HG02973 (cell line): ENCODE measurements at regions not wholly inside any gene's neighbourhood (a gene's known extent, or its start where the extent isn't known, plus 50 kb on each side); places are given as distances from the start of the nearest gene placed in this dataset.
"Not testable (repeated sequence)": the region's sequence is repeated elsewhere in the genome, so short reads cannot be mapped to it uniquely, and the experiment has no call there.

ENCODE experiments used
- ATAC-seq: cut with Tn5 transposase; IDR thresholded peaks from one replicate; pipeline ENCODE4 v1.9.1; 2021; ENCODE audit warnings: moderate library complexity; ENCODE audit not compliant: unreplicated experiment

DNA sequence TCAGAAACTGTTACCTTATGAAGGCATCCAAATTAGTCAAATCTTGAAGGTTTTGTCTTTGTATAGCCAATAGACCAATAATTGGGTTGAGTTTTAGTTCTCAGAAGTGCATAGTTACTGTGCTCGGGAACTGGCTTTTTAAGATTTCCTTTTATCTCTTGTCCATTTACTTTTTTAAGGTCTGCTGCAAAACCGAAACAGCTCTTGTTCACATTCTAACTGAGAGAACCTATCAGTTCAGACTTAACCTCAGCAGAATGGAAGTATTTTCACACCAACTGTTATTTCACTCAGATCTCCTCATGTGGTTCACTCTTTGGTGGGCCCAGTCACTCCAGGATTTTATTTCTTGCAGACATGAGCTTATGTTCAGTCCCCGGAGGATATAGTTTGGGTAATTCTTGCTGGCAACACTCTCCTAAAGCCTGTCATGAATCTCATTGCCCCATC lies 55.5 kb downstream of the TPBG start:
- ATAC-seq = peak; percentile 59

DNA sequence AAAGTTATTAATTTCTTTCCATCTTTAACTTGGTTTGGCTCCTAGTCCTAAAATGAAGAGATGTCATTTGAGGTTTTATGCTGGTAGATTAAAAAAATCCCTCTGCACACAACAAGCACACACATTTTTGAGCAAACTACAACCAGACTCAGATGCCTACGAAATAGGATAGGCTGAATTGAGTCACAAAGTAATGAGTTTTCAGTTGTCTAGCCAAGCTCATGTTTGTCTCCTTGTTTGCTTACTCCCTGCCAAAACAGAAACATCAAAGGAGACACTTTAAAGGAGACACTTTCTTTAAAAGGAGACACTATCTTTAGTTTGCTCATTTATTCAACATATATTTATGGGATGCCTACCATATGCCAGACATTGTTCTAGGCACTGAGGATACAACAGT lies 56.2 kb downstream of the TPBG start:
- peak; percentile 31 for ATAC-seq

DNA sequence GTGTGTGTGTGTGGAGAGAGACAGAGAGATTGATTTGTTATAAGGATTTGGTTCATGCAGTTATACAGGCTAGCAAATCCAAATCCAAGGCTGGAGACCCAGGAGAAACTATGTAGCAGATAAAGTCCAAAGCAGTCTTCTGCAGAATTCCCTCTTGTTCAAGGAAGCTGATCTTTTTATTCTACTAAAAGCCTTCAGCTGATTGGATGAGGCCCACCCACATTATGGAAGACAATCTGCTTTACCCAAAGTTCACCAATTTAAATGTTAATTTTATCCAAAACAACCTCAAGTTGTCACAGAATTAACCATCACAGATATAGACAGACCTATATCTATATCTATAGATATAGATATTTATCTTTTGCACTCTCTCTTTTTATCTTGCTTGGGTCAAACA lies 67.0 kb downstream of the TPBG start:
- no peak for ATAC-seq

- ATAC-seq = no peak
These were observed 73.1 kb downstream of the TPBG start for GRCh38 chr6:82436740-82437139.

DNA sequence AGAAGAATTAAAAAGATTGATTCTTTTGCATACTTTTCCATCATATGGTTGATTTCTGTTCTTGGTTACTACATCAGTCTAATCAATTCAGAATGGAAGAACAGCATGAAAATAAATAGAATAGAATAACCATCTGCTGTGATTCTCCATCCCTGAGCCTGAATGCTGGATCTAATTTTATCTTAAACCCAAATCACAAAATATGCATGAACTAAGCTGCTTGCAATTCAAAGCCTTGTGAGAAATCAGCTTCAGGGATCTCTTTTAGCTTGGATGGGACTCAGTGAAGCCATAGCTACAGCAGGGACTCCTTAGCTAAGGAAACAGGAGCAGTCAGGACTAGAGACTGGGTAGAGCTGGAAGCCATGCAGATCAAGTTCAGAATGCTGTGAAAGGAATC lies 74.1 kb downstream of the TPBG start:
- ATAC-seq = no peak

DNA sequence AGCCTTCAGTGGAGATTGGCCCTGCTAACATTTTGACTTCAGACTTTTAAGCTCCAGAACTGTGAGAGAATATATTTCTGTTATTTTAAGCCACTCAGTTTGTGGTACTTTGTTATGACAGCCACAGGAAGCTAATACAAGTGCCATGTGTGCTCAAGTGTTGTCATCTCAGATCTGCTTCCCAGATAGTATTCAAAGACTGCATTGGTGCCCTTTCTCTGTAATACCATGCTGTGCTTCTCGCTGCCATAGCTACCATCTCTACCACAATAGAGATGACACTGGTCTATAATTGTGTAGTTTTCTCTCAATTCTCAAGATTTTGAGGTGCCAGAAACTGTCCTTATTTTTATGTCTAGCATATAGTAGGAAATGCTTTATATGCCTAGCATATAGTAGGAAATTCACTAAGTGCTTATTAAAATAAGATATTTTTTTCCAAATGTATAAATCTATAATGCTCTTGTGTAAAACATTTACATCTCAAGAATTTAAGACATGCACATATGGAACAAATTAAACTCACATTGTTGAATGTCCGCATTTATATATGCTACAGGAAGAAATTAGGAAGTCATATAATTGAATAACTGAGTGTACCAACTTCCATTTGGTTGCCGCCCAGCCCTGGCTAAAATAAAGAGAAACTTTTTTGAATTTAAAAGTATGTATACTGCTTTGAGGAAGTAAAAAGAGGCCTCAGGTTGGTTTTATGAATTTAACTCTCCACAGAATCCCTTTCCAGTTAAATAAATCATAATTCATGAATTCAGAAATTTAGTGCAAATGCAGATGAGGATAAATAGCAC lies 77.6 kb downstream of the TPBG start:
- ATAC-seq = no peak

DNA sequence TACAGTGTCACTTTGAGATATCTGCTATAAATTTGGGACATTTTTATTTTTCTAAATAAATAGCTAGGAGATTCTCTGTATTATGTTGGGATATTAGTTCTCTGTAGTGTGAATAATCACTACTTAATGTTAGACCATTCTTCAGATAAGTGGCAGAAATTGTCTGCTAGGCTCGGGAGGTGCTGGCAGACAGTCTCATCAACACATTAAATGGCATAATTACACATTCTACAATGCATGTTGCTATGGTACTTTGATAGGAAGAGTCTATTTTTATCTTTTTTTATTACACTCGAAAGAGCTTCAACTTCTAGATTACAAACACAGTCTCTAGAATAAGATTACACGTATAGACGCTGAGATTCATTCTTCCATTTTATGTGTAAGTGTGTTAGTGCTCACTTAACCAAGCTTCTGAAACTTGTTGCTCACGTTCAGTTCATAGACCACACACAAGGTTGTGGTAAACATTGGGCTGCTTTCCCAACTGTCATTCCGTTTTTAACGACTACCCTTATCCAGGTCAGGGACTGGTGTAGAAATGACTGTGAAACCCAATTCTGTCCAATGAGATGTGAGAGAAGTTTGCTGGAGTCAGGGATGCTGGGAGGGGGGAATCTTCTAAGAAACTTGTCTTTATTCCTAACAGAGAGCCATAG lies 78.6 kb downstream of the TPBG start:
- ATAC-seq = no peak

DNA sequence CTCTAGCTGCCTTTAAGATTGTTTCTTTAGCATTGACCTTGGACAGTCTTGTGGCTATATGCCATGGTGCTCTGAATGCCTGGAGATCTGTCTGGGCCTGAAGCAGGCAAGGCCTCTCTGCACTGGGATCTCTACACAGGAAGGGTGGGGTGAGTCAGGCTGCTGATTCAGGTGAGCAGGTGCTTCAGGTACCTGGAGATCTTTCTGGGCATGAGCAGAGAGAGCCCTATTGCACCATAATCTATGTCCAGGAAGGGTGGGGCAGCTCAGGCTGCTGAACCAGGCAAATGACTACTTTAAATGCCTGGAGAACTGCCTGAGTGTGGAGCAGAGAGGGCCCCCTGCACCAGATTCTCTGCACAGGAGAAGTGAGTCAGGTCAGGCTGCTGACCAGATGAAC lies 94.5 kb downstream of the TPBG start:
- ATAC-seq = no peak

DNA sequence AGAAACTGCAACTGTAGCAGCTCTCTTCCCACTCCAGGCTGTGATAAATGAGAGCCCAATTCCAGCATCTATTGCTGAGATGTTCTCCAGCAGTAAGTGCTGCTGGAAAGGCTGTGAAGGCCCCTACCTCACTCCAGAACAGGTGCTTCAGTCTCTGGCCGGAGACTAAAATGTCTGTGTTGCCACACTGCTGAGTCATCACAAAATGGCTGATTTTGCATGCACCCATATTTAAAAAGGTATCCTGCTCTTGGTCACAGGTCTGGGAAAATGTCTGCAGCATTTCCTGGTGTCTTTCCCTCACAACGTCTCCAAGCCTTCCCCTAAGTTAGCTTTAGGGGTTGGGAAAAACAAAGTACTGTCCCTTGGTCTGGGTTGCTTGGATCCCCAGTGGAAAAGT lies 95.1 kb downstream of the TPBG start:
- no peak for ATAC-seq

- no peak for ATAC-seq
These were observed 97.9 kb downstream of the TPBG start for GRCh38 chr6:82461536-82461935.

- no peak for ATAC-seq
These were observed 103.7 kb downstream of the TPBG start for GRCh38 chr6:82467338-82467737.

DNA sequence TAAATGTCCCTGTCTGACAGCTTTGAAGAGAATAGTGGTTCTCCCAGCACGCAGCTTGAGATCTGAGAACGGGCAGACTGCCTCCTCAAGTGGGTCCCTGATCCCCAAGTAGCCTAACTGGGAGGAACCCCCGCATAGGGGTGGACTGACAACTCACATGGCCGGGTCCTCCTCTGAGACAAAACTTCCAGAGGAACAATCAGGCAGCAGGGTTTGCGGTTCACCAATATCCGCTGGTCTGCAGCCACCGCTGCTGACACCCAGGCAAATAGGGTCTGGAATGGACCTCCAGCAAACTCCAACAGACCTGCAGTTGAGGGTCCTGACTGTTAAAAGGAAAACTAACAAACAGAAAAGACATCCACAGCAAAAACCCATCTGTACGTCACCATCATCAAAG lies 106.5 kb downstream of the TPBG start:
- ATAC-seq = not testable (repeated sequence)

GRCh38 chr6:82475106-82475505 lies 111.5 kb downstream of the TPBG start:
- not testable (repeated sequence) for ATAC-seq

DNA sequence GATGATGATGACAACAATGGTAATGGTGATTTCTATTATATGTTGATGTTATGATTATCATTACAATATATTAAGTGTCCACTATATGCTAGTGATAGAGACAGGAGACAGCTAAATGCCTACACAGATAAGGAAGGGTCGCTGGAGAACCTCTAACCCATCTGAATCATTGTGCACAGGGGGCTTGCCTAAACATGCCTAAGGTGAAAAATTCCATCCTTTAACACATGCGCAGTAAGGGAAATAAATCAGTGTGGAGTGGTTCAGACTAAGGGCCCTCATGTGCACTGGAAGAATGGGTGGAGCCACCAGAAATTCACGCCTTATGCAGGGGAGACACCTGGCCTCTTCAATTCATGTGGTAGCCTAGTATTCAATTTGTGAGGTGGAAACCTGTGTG lies 120.4 kb downstream of the TPBG start:
- ATAC-seq = no peak

GRCh38 chr6:82484737-82485626 lies 121.4 kb downstream of the TPBG start:
- no peak for ATAC-seq

DNA sequence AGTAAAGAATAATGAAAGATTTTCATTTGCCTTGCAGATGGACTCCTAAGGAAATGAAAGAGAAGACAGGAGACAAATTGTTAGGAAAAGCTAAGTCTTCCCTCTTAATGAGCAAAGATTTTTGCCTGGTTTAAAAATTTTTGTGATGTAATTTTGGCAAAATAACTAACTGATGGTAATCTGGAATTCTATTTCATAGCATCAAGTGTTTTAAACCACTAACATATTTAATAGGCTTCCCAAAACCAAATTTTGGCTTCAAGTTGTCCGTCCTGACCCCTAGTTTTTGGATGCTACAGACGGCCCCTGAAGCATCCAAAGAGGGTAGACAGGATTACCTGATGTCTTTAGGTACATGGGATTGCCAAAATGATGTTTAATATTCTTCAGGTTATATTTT lies 124.3 kb downstream of the TPBG start:
- no peak for ATAC-seq

- ATAC-seq = no peak
These were observed 124.8 kb downstream of the TPBG start for GRCh38 chr6:82488403-82488802.

GRCh38 chr6:82492134-82492533 lies 128.5 kb downstream of the TPBG start:
- no peak for ATAC-seq

DNA sequence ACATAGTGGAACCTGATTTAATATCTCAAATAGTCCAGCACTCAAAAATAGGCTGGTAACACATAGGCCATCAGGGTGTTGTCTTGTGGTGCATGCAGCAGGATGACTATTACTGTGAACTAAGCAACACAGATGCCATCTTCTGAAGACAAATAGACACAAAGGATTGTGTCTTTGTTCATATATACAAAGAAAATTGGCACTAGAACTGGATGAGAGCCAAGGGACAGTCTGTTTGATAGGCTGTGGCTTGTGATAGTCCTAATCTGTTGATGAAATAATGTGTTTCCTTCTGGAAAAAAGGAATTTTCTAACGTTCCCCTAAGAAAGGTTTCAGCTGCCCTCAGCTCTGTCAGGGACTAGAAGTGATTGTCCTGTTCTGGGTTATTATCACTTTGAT lies 129.8 kb downstream of the TPBG start:
- ATAC-seq = no peak

DNA sequence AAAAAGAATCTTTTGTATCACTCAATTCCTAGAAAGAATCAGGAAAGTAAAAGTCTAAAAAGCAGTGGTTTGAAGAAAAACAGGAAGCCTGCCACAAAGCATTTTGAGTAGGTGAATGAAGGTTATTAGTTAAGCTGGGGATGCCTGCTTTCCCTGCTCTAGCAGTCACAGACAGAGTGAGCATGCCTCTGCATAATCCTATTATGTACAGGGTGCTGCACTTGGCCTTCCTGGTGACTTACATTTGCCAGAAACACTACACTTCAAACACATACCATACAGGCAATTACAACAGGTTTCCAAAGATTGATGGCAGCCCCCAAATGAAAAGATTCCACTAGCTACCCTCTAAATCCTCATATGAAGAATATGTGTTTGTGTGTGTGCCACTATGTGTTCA lies 130.8 kb downstream of the TPBG start:
- no peak for ATAC-seq

DNA sequence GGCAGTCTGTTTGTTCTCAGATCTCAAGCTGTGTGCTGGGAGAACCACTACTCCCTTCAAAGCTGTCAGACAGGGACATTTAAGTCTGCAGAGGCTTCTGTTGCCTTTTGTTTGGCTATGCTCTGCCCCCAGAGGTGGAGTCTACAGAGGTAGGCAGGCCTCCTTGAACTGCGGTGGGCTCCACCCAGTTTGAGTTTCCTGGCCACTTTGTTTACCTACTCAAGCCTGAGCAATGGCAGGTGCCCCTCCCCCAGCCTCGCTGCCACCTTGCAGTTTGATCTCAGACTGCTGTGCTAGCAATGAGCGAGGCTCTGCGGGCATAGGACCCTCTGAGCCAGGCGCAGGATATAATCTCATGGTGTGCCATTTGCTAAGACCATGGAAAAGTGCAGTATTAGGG lies 138.3 kb downstream of the TPBG start:
- not testable (repeated sequence) for ATAC-seq

DNA sequence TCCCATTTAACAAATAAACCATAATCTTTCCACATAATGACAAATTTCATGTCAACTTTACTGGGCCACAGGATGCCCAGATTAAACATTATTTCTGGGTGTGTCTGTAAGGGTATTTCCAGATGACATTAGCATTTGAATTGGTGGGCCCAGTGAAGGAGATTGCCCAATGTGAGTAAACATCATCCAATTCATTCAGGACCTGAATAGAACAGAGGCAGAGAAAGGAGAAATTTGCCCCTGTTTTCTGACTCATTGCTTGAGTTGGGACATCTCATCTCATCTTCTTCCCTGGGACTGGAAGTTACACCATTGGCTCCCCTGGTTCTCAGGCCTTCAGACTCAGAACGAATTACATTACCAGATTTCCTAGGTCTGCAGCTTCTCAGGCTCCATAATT lies 142.9 kb downstream of the TPBG start:
- ATAC-seq = no peak
